Adrenal gland (tissue), 9 donors: ENCODE measurements at regions not wholly inside any gene's neighbourhood (a gene's known extent, or its start where the extent isn't known, plus 50 kb on each side); places are given as distances from the start of the nearest gene placed in this dataset.

Experiments used
- DNase-seq, 7 donors: peaks; one replicate each; pipeline ENCODE4 v3.0.0-alpha.2; 2019 to 2020
- H3K27ac ChIP-seq, 5 donors: fragments of 200-600 bp; sonication (generic) in 4 of 5; 1 replicate in 3 of 5; 2 replicates in 2 of 5; pipeline versions ENCODE4 v1.5.1 to v1.8.0; 2016 to 2020; ENCODE audit warnings: mild to moderate bottlenecking in 1 of 5
- H3K27me3 ChIP-seq: fragments of 200-600 bp; 2 replicates; pipeline ENCODE4 v1.8.0; 2021
- H3K36me3 ChIP-seq, 2 donors: fragments of 200-600 bp; replicated peaks in 1 of 2; 1 replicate in 1 of 2; 2 replicates in 1 of 2; pipeline versions ENCODE4 v1.5.1 to v1.8.0; 2018 to 2022
- H3K4me1 ChIP-seq, 2 donors: fragments of 200-600 bp; replicated peaks in 1 of 2; 1 replicate in 1 of 2; 2 replicates in 1 of 2; pipeline versions ENCODE4 v1.5.1 to v1.8.0; 2018 to 2021
- H3K4me3 ChIP-seq, 4 donors: fragments of 200-600 bp; sonication (generic) in 3 of 4; one replicate each; pipeline ENCODE4 v1.5.1; 2016 to 2018
- H3K9me3 ChIP-seq, 3 donors: fragments of 200-600 bp; sonication (generic) in 1 of 3; replicated peaks in 1 of 3; 1 replicate in 2 of 3; 2 replicates in 1 of 3; pipeline versions ENCODE4 v1.5.1 to v1.8.0; 2016 to 2021
- POLR2A ChIP-seq, 2 donors: fragments of 450-650 bp; IDR thresholded peaks; one replicate each; pipeline ENCODE4 v1.6.1; 2017; ENCODE audit warnings: antibody characterized with exemption in 2 of 2, mild to moderate bottlenecking in 2 of 2, moderate library complexity in 1 of 2
- WGBS, 4 donors: extraction: QIAGEN DNeasy Blood & Tissue Kit in 2 of 4; methylation state at CpG; one replicate each; pipeline versions ENCODE4 v1.1.5 to v1.1.7; 2013 to 2017; 5-methylcytosine and 5-hydroxymethylcytosine counted together
- intact Hi-C, 2 donors: fragments of 100-400 bp; cut with DNase I; formaldehyde crosslinking; loops; one replicate each; pipeline versions ENCODE4 v1.14.1 to v1.15.0; 2022 to 2023
- TF ChIP-seq, protein P1 (sequence below), 6 experiments: fragments of 450-650 bp in 4 of 6; fragments of 200-600 bp in 2 of 6; sonication (generic) in 1 of 6; IDR thresholded peaks; 1 replicate in 5 of 6; 2 replicates in 1 of 6; pipeline versions ENCODE4 v1.5.1 to v1.8.0; 2016 to 2021; ENCODE audit warnings: antibody characterized with exemption in 6 of 6, mild to moderate bottlenecking in 2 of 6, moderate library complexity in 1 of 6
- donor health status: healthy with polysubstance abuse.
- donor health status: Bipolar disorder and iron deficiency.
- donor health status: DM: yes; HTN: yes; CAD: no.
- donor health status: DM: no; HTN: no; CAD: no.
- donor health status: DM: no; HTN: no; CAD: no.

DNA sequence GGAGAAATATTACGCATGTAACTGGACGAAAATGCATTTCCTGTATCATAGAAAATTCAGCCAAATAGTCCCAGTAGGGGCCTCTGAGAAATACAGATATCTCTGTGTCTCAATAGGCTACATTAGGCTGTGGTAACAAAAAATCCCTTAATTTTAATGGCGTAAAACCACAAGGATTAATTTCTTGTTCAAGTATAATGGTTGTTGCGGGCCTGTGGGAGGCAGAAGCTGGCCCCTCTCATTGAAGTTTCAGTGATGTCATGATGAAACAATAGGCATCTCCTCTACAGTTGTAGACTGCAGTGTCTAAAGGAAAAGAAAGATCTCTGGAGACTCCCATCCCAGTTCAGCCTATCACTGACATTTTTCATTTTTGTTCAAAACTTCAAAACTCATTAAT lies 1625.6 kb upstream of the C9orf72 start:
- 64 to 84% (median 76%) methylated on average over 4 of the region's 4 CpGs for WGBS, 4 donors
- Histone ChIP-seq H3K27me3 (no peaks in the 10 kb centered on the region), H3K4me3 (no peak overlapping the region), H3K9me3 (peaks cover 0 to 7% (median 0%) of the 10 kb centered on the region in 3 donors), H3K27ac (no peak overlapping the region), H3K4me1 (no peaks in the 10 kb centered on the region), H3K36me3 (no peaks in the 10 kb centered on the region)
- no peak for TF ChIP-seq POLR2A (IDR thresholded peaks at IDR 0.05)
- TF ChIP-seq, protein P1, sequence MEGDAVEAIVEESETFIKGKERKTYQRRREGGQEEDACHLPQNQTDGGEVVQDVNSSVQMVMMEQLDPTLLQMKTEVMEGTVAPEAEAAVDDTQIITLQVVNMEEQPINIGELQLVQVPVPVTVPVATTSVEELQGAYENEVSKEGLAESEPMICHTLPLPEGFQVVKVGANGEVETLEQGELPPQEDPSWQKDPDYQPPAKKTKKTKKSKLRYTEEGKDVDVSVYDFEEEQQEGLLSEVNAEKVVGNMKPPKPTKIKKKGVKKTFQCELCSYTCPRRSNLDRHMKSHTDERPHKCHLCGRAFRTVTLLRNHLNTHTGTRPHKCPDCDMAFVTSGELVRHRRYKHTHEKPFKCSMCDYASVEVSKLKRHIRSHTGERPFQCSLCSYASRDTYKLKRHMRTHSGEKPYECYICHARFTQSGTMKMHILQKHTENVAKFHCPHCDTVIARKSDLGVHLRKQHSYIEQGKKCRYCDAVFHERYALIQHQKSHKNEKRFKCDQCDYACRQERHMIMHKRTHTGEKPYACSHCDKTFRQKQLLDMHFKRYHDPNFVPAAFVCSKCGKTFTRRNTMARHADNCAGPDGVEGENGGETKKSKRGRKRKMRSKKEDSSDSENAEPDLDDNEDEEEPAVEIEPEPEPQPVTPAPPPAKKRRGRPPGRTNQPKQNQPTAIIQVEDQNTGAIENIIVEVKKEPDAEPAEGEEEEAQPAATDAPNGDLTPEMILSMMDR (IDR thresholded peaks at IDR 0.05): no peak
- intact Hi-C loops: no loop called here
- DNase-seq: no peak

- H3K27me3 ChIP-seq: no peaks in the 10 kb centered on the region
- DNase-seq: no peak
- intact Hi-C loops: no loop called here
- no peak overlapping the region for H3K27ac ChIP-seq
- TF ChIP-seq, protein P1 (IDR thresholded peaks at IDR 0.05): no peak
- no peak for TF ChIP-seq POLR2A (IDR thresholded peaks at IDR 0.05)
- H3K4me1 ChIP-seq: no peaks in the 10 kb centered on the region
- WGBS, 4 donors: 54 to 75% (median 64%) methylated on average over 3 of the region's 3 CpGs
- H3K36me3 ChIP-seq: no peaks in the 10 kb centered on the region
- H3K4me3 ChIP-seq: no peak overlapping the region
- H3K9me3 ChIP-seq: peaks cover 0 to 7% (median 0%) of the 10 kb centered on the region in 3 donors
These were observed 1626.7 kb upstream of the C9orf72 start for GRCh38 chr9:29199975-29200374.

- no peak for DNase-seq
- Histone ChIP-seq H3K27ac (no peak overlapping the region), H3K36me3 (no peaks in the 10 kb centered on the region), H3K27me3 (no peaks in the 10 kb centered on the region), H3K9me3 (peaks cover 0 to 7% (median 0%) of the 10 kb centered on the region in 3 donors), H3K4me1 (no peaks in the 10 kb centered on the region), H3K4me3 (no peak overlapping the region)
- TF ChIP-seq POLR2A (IDR thresholded peaks at IDR 0.05): no peak
- TF ChIP-seq, protein P1 (IDR thresholded peaks at IDR 0.05): no peak
- WGBS, 4 donors: 65 to 77% (median 75%) methylated on average over 3 of the region's 3 CpGs
- intact Hi-C loops: no loop called here
These were observed 1627.4 kb upstream of the C9orf72 start for GRCh38 chr9:29200650-29201049.

- DNase-seq: no peak
- intact Hi-C loops: no loop called here
- TF ChIP-seq, protein P1 (IDR thresholded peaks at IDR 0.05): no peak
- no peak for TF ChIP-seq POLR2A (IDR thresholded peaks at IDR 0.05)
- 38 to 54% (median 49%) methylated on average over 2 of the region's 2 CpGs for WGBS, 4 donors
- Histone ChIP-seq H3K4me1 (no peaks in the 10 kb centered on the region), H3K27me3 (no peaks in the 10 kb centered on the region), H3K27ac (no peak overlapping the region), H3K9me3 (peaks cover 0 to 7% (median 0%) of the 10 kb centered on the region in 3 donors), H3K4me3 (no peak overlapping the region), H3K36me3 (no peaks in the 10 kb centered on the region)
These were observed 1630.1 kb upstream of the C9orf72 start for GRCh38 chr9:29203244-29203930.
